Right forelimb (tissue), 1 donor: ENCODE measurements at regions not wholly inside any gene's neighbourhood (a gene's known extent, or its start where the extent isn't known, plus 50 kb on each side); places are given as distances from the start of the nearest gene placed in this dataset.

Source experiments
- DNase-seq: peaks from one replicate; pipeline ENCODE4 v3.0.0-alpha.2; 2018

- DNase-seq = no peak
Measured at GRCh38 chr1:218163371-218163770, 121.7 kb upstream of the RRP15 start.

- DNase-seq = peak; percentile 58
Measured at GRCh38 chr1:218164111-218164929, 120.8 kb upstream of the RRP15 start.

- DNase-seq = peak; percentile 58
Measured at GRCh38 chr1:218164930-218165700, 120.0 kb upstream of the RRP15 start.

DNA sequence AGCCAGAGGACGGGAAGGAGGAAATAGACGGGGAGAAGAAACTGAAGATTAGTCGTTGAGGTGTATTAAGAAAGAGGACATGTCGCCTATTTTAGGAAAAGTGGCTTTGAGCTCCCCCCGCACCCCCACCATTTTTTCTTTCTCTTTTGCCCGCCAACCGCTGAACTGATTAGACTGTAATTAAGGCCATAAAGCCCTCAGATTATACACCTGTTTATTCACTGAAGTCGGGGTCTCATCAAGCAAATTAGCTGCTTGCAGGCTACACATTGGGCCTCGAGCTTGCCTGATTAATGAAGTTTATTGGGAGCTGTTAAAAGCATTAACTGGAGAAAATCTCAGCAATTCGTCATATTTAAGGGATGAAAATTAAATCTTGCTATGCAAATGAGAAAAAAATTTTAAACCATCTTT lies 119.4 kb upstream of the RRP15 start:
- DNase-seq = no peak

DNA sequence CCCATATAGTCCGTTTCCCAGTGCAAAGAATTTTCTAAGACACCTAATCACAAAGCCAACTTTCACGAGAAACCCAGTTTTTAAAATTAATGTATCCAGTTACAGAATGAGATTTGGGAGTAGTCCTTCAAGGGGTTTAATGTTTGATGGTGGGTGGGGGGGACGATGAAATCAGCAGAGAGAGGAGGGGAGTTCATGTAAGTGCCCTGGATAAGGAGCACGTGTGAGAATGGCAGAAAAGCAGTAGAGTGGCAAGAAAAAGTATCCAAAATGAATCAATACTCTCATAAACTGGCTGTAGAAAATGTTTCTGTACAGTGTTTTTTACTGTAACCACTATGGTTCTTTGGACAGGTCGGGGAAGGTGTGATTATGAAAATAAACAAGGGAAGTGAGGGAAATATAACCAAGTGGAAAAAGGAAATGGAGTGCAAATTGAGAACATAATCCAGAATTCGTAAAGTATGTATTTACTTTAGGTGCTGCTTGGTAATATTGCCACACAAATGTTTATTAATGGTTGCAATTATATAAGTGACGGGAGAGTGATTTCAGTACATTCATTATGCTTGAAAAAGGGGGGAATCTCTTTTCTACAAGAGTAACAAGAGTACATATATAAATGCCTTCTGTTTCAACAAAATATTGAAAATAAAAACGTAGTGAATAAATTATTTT lies 118.7 kb upstream of the RRP15 start:
- no peak for DNase-seq

DNA sequence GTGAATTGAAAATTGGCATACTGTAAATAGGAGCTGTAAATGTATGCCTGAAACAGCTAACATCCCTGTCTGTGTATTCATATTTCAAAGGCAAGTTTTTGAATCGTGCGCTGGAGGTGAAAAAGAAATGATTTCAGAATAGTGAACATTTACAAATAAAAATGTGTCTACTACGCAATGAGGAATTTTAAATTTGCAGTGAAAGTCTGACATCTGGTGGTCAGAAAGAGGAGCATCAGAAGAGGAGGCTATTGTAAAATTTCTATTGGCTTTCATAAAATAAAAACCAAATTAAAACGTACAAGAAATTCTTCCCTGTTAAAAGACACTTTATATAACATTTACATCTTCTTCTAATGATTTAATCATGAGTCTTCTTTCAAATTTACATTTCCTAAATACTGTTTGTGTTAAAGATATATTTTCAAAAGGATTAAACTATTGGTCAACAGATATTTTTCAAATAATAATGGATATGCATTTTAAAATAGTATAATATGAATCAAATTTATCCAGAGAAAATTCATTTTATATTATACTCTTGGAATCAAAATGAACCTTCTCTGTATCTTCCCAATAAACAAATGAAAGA lies 113.7 kb upstream of the RRP15 start:
- DNase-seq = no peak

DNA sequence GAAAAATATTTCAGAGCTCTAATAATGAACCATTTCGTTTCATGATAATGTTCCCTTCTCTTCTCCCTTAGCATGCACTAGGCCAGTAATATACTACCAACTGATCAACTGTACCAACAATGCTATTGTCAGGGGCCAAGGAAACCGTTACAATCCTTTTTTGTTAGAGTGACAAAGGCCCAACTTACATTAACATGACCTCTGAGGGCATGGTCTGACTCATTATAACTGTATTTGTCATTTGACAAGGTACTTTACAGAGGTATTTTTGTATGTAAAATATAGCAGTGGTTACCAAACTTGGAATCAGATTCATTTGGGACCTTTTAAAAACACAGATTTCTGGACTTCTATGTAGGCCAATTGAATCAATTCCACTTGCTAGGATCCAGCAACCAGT lies 102.6 kb upstream of the RRP15 start:
- DNase-seq = no peak

DNA sequence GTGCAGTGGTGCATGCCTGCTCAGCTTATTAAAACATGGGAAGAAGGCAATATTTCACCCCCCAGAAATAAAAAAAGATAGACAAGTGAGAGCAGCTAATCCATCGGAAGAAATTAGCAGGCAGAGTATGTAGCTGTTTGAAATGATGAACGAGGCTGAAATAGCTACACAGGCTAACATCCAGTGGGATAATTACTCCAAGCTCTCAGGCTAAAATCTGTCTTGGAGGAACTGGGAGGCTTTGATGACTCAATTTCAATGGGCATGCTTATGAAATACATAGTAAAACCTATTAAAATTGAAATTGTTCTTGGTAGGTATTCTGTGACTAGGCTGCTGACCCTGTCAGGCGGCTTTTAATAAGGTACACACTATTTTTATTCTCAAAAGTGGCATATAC lies 84.1 kb upstream of the RRP15 start:
- no peak for DNase-seq

DNA sequence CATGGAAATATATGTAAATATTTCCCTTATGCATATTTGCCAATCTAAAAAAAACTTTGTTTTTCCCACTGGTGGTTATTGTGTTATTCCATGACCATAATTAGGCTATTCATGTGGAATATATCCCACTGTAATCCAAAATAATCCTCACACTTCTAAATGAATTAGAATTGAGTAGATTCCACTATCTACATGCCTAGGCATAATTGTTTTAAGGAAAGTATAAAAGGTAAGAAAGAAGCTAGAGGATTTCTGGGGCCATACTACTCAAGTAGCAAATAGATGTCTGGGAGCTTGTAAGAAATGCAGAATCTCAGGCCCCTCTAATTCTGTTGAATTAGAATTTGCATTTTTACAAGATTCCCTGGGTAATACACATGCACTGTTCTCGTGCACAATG lies 83.5 kb upstream of the RRP15 start:
- DNase-seq = no peak

DNA sequence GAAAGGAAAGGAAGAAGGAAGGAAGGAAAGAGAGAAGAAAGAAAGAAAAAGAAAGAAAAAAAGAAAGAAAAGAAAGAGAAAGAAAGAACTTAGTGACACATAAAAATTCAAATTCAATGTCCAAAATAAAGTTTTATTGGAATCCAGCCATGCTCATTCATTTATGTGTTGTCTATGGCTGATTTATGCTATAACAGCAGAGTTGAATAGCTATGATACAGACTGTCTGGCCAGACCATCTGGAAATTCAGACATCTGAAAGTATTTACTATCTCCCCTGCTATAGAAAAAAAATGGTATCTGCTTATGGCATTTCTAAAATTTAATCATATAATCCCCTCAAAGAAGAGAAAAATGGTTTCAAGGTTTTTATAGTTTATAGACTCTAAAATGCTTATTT lies 79.4 kb upstream of the RRP15 start:
- no peak for DNase-seq

GRCh38 chr1:218207194-218207593 lies 77.9 kb upstream of the RRP15 start:
- no peak for DNase-seq

- DNase-seq = no peak
Measured at GRCh38 chr1:218209351-218209861, 75.7 kb upstream of the RRP15 start.

- no peak for DNase-seq
Measured at GRCh38 chr1:218211241-218211640, 73.9 kb upstream of the RRP15 start.

DNA sequence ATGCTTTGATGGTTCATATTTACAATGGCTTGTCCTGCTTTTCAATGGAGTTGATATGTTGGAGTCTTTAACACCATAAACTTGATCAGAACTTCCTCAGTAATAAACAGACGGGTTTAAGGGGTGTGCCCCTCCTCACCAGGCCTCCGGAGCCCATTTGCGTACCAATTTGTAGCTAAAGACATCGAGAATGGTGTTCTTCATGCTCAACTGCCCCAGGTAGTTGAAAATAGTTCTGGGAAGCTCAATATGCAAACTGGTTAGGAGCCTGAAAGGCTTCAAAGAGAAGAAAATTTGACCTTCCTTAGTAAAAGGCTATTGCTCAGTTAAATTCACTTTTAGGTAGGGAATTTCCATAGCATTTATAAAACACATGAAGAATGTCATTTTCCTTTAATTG lies 68.1 kb upstream of the RRP15 start:
- DNase-seq = no peak

DNA sequence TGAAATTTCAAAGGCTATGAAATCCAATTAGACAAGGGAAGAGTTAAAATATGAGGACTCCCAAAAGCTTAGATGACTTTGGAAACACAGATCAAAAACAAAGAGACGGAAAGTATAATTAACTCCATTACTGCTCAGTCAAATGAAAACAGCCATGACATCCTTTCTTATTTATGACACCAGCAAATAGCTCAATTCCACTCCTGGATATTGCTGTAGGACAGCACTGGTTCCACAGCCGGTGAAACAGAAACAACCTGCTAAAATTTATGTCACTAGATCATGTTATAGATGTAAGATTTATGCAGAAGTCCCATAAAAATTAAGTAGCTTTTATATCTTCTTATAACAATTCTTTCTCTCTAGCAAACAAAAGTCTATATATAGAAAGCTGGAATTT lies 65.6 kb upstream of the RRP15 start:
- no peak for DNase-seq

GRCh38 chr1:218224101-218224500 lies 61.0 kb upstream of the RRP15 start:
- DNase-seq = no peak

DNA sequence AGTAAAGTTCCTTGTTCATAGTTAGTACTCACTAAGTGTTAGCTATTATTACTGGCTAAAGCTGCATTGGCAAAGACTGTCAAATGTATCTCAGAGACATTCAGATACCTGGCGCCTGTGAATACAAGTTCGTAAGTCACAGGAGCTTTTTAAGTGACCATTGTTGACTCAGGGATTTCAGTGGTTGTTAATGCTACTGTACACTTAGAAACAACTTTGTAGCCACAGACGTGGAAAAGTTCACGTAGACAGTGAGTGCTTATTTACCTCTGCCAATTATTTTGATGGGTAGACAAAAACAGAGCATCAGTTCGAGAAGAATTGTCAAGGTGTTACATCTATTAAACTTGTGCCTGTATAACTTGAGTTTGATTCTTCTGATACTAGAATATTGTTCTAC lies 59.1 kb upstream of the RRP15 start:
- no peak for DNase-seq
